Thoracic aorta (tissue), 2 donors: ENCODE measurements at regions not wholly inside any gene's neighbourhood (a gene's known extent, or its start where the extent isn't known, plus 50 kb on each side); places are given as distances from the start of the nearest gene placed in this dataset.

Experiments used
- ATAC-seq: fragments of 150-250 bp; one replicate; pipeline ENCODE4 v1.8.0; 2017; ENCODE audit warnings: low read depth; ENCODE audit not compliant: insufficient number of reproducible peaks, low FRiP score
- DNase-seq: peaks from one replicate; pipeline ENCODE4 v3.0.0-alpha.2; 2020; ENCODE audit warnings: low spot score
- H3K27ac ChIP-seq, 2 donors: fragments of 200-600 bp; sonication (generic); 1 replicate in 1 of 2; 2 replicates in 1 of 2; pipeline ENCODE4 v1.5.1; 2016; ENCODE audit warnings: mild to moderate bottlenecking in 2 of 2, moderate library complexity in 2 of 2
- H3K27me3 ChIP-seq: fragments of 200-600 bp; sonication (generic); replicated peaks from 2 replicates; pipeline ENCODE4 v1.6.0; 2016; ENCODE audit warnings: mild to moderate bottlenecking; ENCODE audit not compliant: insufficient read depth
- H3K36me3 ChIP-seq: fragments of 200-600 bp; sonication (generic); one replicate; pipeline ENCODE4 v1.5.1; 2016
- H3K4me1 ChIP-seq, 2 donors: fragments of 200-600 bp; sonication (generic); 1 replicate in 1 of 2; 2 replicates in 1 of 2; pipeline versions ENCODE4 v1.5.1 to v1.6.0; 2016; ENCODE audit warnings: low read depth in 2 of 2, mild to moderate bottlenecking in 1 of 2; ENCODE audit not compliant: control insufficient read depth in 1 of 2
- H3K4me3 ChIP-seq: fragments of 200-600 bp; sonication (generic); 2 replicates; pipeline ENCODE4 v1.5.1; 2016; ENCODE audit warnings: mild to moderate bottlenecking
- H3K9me3 ChIP-seq: fragments of 200-600 bp; sonication (generic); 2 replicates; pipeline ENCODE4 v1.5.1; 2016
- TF ChIP-seq, protein P1 (sequence below): fragments of 200-600 bp; sonication (generic); IDR thresholded peaks from one replicate; pipeline ENCODE4 v1.5.1; 2019; ENCODE audit warnings: antibody characterized with exemption

GRCh38 chr4:151955721-151956380, 195.0 kb upstream of the GATB start:
- no peak for DNase-seq
- no peak for ATAC-seq
- no peaks in the 10 kb centered on the region for H3K9me3 ChIP-seq
- TF ChIP-seq, protein P1, sequence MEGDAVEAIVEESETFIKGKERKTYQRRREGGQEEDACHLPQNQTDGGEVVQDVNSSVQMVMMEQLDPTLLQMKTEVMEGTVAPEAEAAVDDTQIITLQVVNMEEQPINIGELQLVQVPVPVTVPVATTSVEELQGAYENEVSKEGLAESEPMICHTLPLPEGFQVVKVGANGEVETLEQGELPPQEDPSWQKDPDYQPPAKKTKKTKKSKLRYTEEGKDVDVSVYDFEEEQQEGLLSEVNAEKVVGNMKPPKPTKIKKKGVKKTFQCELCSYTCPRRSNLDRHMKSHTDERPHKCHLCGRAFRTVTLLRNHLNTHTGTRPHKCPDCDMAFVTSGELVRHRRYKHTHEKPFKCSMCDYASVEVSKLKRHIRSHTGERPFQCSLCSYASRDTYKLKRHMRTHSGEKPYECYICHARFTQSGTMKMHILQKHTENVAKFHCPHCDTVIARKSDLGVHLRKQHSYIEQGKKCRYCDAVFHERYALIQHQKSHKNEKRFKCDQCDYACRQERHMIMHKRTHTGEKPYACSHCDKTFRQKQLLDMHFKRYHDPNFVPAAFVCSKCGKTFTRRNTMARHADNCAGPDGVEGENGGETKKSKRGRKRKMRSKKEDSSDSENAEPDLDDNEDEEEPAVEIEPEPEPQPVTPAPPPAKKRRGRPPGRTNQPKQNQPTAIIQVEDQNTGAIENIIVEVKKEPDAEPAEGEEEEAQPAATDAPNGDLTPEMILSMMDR: no peak
- no peaks in the 10 kb centered on the region for H3K36me3 ChIP-seq
- no peaks in the 10 kb centered on the region for H3K27me3 ChIP-seq
- H3K27ac ChIP-seq: no peak overlapping the region
- H3K4me1 ChIP-seq: no peaks in the 10 kb centered on the region
- no peak overlapping the region for H3K4me3 ChIP-seq

- ATAC-seq: no peak
- Histone ChIP-seq H3K4me3 (no peak overlapping the region), H3K27me3 (no peaks in the 10 kb centered on the region), H3K9me3 (no peaks in the 10 kb centered on the region), H3K27ac (no peak overlapping the region), H3K36me3 (no peaks in the 10 kb centered on the region), H3K4me1 (no peaks in the 10 kb centered on the region)
- DNase-seq: no peak
- TF ChIP-seq, protein P1: no peak
Observed at GRCh38 chr4:151953795-151954372, 193.1 kb upstream of the GATB start.

GRCh38 chr4:151953312-151953711, 192.5 kb upstream of the GATB start:
- H3K36me3 ChIP-seq: no peaks in the 10 kb centered on the region
- DNase-seq (no peak), ATAC-seq (no peak)
- TF ChIP-seq, protein P1: no peak
- no peaks in the 10 kb centered on the region for H3K9me3 ChIP-seq
- H3K27me3 ChIP-seq: no peaks in the 10 kb centered on the region
- H3K4me1 ChIP-seq: no peaks in the 10 kb centered on the region
- no peak overlapping the region for H3K4me3 ChIP-seq
- H3K27ac ChIP-seq: no peak overlapping the region

DNA sequence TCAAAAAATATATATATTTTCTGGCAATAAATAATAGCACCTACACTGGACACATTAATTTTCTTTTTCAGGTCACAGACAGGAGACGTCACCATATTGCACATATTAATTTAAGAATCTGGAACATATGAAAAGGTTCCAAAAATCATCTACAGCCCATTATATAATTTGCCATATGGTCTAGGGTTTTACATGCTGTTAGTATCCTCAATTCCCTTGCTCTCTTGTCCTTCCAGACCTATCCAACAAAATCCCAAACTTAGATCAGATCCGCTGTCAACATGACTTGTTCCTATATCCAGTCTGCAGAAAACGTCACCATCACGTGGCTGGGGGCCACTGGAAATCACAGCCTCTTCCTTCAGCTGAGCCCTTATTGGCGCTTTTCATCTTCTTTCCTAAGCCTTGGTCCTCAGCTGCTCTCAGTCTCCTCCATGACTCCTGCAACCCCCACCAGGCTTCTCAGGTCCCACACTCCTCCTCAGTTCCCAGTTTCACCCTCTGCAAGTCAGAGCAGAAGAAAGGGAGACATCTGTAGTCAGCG, 192.0 kb upstream of the GATB start:
- Histone ChIP-seq H3K4me3 (no peak overlapping the region), H3K27me3 (no peaks in the 10 kb centered on the region), H3K36me3 (no peaks in the 10 kb centered on the region), H3K4me1 (no peaks in the 10 kb centered on the region), H3K27ac (no peak overlapping the region), H3K9me3 (no peaks in the 10 kb centered on the region)
- no peak for DNase-seq
- TF ChIP-seq, protein P1: no peak
- no peak for ATAC-seq

- Histone ChIP-seq H3K4me1 (no peaks in the 10 kb centered on the region), H3K9me3 (peaks cover 2% of the 10 kb centered on the region), H3K36me3 (no peaks in the 10 kb centered on the region), H3K27me3 (no peaks in the 10 kb centered on the region), H3K27ac (no peak overlapping the region), H3K4me3 (no peak overlapping the region)
- TF ChIP-seq, protein P1: no peak
- no peak for ATAC-seq
- no peak for DNase-seq
Observed at GRCh38 chr4:151952137-151952536, 191.3 kb upstream of the GATB start.
